ENCODE measurements at regions not wholly inside any gene's neighbourhood (a gene's known extent, or its start where the extent isn't known, plus 50 kb on each side); places are given as distances from the start of the nearest gene placed in this dataset.

- DNase-seq: peak; percentile 25
Observed at GRCh38 chr9:108130905-108131304, 641.3 kb upstream of the KLF4 start.

DNA sequence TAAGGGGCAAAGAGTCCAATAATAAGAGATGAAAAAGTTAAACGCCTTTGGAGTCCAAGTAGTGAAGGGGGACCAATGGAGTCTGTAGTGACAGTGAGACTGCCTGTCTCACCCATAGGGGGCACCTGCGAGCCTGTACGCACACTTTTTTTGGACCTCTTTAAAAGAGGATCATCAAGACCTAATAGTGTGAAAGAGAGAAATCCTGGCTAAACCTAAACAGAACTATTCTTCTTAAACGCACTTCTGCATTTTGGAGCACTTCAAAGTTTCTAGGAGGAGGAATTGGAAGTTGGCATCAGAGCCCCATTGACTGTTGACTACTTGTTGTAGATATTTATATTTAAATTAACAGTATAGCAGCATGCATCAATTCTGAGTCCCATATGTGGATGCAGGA is 636.1 kb upstream of the KLF4 start:
- DNase-seq: no peak

GRCh38 chr9:108119530-108120113 is 630.1 kb upstream of the KLF4 start:
- DNase-seq: no peak

- peak; percentile 93 for DNase-seq
Observed at GRCh38 chr9:108117795-108118194, 628.2 kb upstream of the KLF4 start.

DNA sequence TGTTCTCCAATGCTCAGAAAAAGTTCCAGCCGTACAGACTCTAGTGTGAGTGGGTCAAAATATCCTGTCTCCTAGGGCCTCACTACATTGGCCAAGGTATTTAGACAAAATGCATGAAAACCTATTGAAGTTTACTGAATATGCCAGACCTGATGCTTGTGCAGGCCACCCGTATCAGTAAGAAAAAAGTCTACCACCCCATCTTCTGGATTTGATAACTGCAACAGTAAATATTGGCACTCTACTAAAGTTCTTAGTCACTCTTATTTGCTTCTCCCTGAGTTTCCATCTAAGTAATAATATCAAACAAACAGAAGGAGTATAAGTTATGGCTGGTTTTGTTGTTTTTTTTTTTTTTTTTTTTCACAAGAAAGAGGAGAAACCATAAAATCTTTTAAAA is 627.7 kb upstream of the KLF4 start:
- no peak for DNase-seq

DNA sequence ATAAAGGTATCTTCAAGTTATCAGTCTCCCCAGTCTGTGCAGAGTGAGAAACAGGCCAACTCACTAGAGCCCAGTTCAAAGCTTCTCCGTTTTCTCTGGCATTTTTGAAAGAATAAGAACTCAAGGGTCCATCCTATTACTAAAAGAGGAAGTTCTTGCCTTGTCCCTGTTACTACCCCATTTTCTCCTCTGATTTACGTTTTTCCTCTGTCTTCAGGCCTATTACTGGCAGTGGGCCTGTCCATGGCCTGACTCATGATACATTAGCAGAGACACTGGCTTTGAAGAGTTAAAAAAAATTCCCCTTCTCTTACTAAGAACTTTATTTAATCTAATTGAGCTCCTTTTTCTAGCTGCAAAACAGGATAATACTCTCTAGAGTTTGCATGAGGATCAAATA is 624.0 kb upstream of the KLF4 start:
- DNase-seq: no peak

DNA sequence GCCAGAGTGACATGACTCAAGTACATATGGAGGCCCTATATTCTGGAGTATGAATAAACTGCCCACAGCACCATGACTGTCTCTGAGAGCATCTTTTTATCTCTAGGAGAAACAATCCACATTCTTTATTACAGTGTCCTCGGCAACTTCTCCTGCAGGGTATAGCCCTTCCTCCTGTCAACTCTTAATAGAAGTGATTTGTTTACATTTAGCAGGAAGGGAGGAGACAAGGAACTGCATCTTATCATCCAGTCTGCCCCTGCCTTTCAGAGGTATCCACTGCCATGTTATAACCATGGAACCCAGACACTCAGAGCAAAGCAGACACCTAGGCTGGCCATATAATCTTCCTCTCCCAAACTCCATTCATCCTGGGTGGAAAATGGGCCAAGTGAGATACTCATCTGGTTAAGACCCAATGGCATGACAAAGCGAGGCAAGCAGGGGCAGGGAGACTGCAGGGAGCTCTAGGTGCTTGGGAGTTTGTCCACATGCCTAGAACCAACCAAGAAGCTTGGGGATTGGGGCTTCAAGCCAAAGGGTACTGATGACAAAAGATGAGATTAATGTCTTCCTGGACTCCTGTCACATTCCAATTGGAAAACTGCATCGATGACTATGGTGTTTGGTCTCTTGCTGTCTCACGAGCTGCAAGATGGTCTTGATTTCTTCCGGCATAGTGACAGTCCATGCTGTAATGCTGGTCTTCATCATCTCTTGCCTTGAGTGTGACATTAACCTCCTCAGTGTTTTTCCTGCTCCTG is 620.5 kb upstream of the KLF4 start:
- DNase-seq: no peak

DNA sequence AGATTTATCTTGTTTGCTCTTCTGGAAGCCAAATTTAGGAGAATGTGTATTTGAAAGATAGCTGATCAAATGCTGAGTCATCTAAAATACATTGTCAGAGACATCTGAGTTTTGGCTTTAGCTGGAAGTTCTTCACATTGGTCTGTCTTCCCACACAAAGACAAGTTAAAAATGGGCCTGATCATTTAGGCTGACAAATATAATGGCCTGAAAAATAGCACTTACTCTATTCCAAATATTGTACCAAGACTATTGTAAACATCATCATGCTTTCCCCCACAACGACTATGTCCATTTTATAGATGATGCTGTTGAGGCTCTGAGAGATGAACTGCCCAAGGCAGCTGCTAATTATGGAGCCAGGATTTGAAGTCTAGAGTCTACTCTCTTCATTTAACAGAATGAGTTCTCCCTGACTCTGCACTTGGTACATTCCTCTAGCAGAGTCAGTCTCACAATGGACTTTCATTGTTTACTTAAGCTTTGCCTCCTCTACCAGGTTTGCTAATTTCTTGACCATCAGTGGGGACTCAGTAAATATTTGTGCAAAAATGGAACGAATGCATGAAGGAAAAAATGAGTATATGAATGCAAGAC is 619.4 kb upstream of the KLF4 start:
- no peak for DNase-seq

DNA sequence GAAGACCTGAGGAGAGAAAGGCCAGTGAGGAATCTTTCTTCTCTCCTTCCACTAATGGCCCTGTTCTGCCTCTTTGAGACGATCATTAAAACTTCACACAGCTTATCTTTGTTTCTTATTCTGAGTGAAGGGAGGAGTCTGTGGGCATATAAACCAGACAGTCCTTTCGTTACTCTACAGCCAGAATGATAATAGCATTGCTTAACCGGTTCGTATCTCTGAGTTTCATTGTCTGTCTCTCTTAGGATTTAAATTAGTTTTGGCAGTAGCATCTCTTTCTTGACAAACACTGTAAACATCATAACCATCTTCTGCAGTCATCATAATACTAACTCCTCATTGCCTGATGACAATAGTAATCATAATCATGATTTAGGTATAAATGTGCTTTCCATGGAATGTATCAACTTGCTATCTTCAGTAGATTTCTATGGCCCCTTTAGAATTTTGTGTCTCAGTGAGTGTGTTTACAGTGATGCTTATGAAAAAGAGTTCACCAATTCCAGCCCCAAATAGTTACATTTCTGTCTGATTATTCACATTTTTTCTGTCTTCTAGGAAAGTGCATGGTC is 618.8 kb upstream of the KLF4 start:
- no peak for DNase-seq

GRCh38 chr9:108105885-108106284 is 616.3 kb upstream of the KLF4 start:
- no peak for DNase-seq

GRCh38 chr9:108104991-108105390 is 615.4 kb upstream of the KLF4 start:
- DNase-seq: no peak

DNA sequence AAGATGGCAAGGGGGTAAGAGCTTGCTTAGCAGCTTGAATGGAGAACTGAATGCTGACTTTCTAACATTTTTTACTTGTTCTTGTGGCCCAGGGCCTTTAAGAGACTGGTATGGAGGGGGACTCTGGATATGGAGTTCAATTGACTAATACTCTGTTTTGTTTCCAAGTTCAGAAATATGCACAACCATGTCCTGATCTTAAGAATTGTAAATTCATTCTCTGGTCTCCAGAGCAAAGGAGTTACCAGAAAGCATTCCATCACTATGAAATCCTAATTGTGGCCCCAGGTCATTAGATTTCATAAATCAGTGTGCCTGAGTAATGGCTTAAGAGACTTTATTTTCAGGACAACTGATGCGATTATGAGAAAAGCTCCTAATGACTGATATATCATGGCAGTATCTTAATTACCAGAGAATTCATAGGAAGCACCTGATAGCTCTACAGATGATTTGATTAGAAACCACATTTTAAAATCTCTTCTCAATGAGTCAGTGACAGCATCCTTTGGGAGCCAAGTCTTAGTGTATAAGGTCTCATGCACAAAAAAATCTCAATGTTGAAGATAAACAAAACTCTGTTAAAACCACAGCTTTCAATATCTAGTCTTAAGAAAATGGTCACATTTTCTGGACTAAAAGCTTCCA is 613.6 kb upstream of the KLF4 start:
- no peak for DNase-seq

DNA sequence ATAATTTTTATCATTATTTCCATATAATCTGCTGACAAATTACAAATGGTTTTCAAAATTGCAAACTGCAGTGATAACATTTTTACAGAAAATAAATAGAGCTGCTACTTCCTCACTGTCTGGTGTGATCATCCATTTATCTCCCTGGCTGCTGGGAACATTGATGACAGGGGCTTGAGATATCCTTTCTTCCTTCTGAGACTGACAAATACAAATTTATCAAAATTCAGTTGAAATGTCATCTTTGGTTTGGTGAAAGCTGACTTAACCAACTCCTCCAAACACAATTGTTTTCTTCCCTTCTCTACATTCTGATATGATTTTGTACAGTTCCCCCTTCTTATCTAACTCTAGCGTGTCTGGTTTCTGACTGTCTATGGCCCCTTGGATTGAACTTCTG is 611.8 kb upstream of the KLF4 start:
- no peak for DNase-seq

GRCh38 chr9:108100571-108100970 is 611.0 kb upstream of the KLF4 start:
- DNase-seq: no peak

GRCh38 chr9:108099854-108100253 is 610.3 kb upstream of the KLF4 start:
- no peak for DNase-seq

GRCh38 chr9:108095496-108095895 is 605.9 kb upstream of the KLF4 start:
- no peak for DNase-seq

DNA sequence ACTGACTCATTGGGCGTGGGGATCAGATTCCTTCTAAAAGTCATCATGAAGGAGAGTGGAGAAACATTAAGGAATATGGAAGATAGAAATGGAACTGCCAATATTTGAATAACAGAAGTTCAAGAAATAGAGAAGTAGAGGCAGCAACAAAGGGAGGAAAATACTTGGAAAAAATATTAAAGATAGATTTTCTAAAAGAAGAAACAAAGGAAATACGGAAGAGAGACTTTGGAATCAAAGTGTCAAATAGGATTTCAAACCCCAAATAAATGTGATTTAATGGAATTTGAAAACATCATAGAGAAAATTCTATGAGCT is 605.1 kb upstream of the KLF4 start:
- no peak for DNase-seq

DNA sequence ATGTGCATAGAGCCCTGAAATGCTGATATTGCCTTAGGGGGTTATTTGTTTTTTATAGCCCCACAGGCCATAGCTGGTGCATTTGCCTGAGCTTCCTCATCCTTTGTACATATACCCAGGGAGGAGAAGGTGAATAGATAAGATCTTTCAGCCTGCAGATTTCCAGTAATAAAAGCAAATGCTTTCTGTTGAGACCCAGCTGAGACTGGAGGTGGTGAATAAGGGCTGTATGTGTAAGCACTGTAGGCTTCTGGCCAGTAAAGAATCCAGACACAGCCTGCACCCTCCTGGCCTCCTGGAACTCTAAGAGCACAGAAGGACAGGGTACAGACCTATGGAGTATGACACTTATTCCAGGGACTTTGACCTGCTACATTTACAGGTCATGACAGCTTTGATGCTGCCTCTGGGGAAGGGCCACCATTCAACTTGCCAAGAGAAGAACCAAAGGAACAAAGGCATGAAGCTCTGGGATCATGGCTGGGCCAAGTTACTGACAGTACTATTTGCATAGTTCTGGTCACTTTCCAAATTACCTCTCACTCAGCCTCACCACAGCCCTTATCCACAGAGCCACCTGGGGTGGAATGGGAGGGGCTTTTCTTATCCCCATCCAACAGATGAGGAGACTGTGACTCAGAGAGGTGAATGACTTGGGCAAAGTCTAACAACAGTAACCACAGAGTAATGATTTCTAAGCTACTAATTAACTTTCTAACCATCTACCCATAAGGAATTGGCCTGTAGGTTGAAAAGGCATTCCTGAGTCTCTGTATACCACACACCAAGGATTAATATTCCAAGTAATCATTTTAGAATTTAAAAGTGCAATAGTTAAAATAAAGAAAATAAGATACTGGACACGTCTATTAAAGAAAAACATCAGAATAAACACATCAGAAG is 604.5 kb upstream of the KLF4 start:
- no peak for DNase-seq

DNA sequence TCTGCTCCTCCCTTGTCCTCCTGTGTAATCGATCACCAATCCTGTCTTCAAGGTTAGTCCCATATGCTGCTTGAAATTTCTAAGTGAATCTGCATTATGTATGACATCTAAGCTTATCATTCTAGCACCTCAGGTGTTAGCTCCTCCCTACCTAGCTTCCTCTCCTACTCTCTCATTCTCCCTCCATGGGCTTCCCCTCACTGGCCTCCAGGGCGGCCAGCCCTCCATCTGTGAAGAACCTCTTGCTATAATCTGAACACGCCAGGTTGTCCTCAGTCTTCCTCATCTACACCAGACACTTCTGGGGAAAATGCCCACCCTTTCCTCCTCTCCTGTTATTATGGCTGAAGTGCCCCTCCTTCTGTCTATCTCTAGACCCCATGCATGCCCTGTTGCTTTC is 599.3 kb upstream of the KLF4 start:
- no peak for DNase-seq

DNA sequence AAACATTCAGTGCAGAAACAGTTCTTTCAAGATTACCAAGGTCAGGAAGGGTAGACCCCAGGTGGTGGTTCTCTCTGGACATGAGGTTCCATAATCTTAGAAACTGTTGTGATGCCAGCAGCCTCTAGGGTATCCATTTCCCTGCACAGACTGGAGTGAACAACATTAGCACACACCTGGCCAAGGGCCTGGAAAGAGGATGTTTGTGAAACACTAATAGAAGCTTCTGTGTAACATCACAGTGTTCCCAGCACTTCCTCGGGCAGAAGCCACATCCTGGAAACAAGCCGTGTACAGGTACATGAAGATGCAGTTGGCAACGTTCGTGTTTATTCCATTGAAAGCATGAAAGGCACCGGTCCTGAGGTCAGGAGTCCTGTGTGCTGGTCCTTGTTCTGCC is 598.2 kb upstream of the KLF4 start:
- no peak for DNase-seq

GRCh38 chr9:108086624-108087023 is 597.1 kb upstream of the KLF4 start:
- no peak for DNase-seq

GRCh38 chr9:108085294-108085693 is 595.7 kb upstream of the KLF4 start:
- DNase-seq: no peak
